ENCODE measurements at regions not wholly inside any gene's neighbourhood (a gene's known extent, or its start where the extent isn't known, plus 50 kb on each side); places are given as distances from the start of the nearest gene placed in this dataset.

DNA sequence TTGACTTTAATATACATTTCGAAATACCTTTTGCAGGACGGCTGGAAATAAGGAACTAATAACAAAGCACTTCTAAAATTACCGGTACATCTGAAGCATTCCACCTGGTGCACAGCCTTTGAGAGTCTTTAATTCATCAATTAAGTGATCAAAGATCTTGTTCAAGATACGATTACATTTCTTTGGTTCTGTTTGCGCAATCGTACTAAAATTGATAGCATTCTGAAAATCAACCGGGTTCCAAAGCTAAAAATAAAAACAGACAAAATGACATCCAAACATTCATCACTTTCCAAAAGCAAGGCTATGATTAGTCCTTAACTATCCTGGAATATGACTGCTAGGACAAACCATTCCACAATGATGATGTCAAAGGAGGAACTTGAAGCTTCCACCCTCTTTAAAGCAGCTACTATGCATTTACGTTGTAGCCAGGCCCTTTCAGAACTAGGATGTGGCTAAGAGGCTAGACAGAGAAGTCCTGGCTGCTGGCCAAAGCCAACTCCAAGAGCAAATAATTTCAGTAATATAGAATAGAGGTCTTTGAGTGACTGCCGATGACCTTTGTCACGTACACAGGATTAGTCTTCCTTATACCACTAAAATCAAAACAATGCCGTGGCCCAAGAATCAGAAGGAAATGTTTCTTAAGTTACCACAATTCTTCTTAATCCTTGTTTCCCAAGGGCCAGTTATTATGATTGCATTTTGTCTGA is 299.8 kb upstream of the PSMD7 start (continued):
- TF ChIP-seq ZNF546 (CRISPR knock-in tag; conservative IDR thresholded peaks at IDR 0.05) (no peak), SOX5 (CRISPR knock-in tag; IDR thresholded peaks at IDR 0.05; ENCODE audit: borderline replicate concordance) (0 out of 2 replicates have a peak, but pooled peaks have one; percentile 22), ZNF124 (CRISPR knock-in tag; IDR thresholded peaks at IDR 0.05) (no peak), RNF2 (conservative IDR thresholded peaks at IDR 0.05; ENCODE audit: low read depth) (no peak), NR2F1 (CRISPR knock-in tag; IDR thresholded peaks at IDR 0.05) (0 out of 4 replicates have a peak, but pooled peaks of 1 of the 2 experiments have one; percentile 52), HNF4A (CRISPR knock-in tag; IDR thresholded peaks at IDR 0.05) (peak; percentile 28; the same call in 1 of the 2 replicates), CEBPG (CRISPR knock-in tag; IDR thresholded peaks at IDR 0.05) (peak; percentile 20; the same call in 1 of the 2 replicates), ZBTB20 (CRISPR knock-in tag; IDR thresholded peaks at IDR 0.05; ENCODE audit: borderline replicate concordance, low read depth) (peak; percentile 63; the same call in 1 of the 2 replicates), NR2F6 (IDR thresholded peaks at IDR 0.05) (peak; percentile 53; the same call in 1 of the 2 replicates), NR2F6 (CRISPR knock-in tag; IDR thresholded peaks at IDR 0.05) (no peak; the same call in 1 of the 2 replicates), SNAPC2 (CRISPR knock-in tag; IDR thresholded peaks at IDR 0.05) (no peak), GATAD2A (CRISPR knock-in tag; IDR thresholded peaks at IDR 0.05) (peak; percentile 34; the same call in 1 of the 2 replicates), SOX6 (IDR thresholded peaks at IDR 0.05) (no peak), SOX6 (CRISPR knock-in tag; IDR thresholded peaks at IDR 0.05) (peak; percentile 66; the same call in 1 of the 2 replicates), IRX3 (CRISPR knock-in tag; IDR thresholded peaks at IDR 0.05; ENCODE audit: borderline replicate concordance, low read depth) (no peak), KDM2A (CRISPR knock-in tag; IDR thresholded peaks at IDR 0.05; ENCODE audit: borderline replicate concordance, low read depth) (no peak), EHMT2 (IDR thresholded peaks at IDR 0.05; ENCODE audit: borderline replicate concordance, low read depth, low read length) (0 out of 2 replicates have a peak, but pooled peaks have one; percentile 44), CEBPB (IDR thresholded peaks at IDR 0.05; ENCODE audit: borderline replicate concordance, low read depth, low read length) (peak; percentile 72)
- TF ChIP-seq, protein P1, sequence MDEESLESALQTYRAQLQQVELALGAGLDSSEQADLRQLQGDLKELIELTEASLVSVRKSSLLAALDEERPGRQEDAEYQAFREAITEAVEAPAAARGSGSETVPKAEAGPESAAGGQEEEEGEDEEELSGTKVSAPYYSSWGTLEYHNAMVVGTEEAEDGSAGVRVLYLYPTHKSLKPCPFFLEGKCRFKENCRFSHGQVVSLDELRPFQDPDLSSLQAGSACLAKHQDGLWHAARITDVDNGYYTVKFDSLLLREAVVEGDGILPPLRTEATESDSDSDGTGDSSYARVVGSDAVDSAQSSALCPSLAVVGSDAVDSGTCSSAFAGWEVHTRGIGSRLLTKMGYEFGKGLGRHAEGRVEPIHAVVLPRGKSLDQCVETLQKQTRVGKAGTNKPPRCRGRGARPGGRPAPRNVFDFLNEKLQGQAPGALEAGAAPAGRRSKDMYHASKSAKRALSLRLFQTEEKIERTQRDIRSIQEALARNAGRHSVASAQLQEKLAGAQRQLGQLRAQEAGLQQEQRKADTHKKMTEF (CRISPR knock-in tag; IDR thresholded peaks at IDR 0.05) = peak; percentile 25; the same call in 1 of the 2 replicates
- TF ChIP-seq, protein P2, sequence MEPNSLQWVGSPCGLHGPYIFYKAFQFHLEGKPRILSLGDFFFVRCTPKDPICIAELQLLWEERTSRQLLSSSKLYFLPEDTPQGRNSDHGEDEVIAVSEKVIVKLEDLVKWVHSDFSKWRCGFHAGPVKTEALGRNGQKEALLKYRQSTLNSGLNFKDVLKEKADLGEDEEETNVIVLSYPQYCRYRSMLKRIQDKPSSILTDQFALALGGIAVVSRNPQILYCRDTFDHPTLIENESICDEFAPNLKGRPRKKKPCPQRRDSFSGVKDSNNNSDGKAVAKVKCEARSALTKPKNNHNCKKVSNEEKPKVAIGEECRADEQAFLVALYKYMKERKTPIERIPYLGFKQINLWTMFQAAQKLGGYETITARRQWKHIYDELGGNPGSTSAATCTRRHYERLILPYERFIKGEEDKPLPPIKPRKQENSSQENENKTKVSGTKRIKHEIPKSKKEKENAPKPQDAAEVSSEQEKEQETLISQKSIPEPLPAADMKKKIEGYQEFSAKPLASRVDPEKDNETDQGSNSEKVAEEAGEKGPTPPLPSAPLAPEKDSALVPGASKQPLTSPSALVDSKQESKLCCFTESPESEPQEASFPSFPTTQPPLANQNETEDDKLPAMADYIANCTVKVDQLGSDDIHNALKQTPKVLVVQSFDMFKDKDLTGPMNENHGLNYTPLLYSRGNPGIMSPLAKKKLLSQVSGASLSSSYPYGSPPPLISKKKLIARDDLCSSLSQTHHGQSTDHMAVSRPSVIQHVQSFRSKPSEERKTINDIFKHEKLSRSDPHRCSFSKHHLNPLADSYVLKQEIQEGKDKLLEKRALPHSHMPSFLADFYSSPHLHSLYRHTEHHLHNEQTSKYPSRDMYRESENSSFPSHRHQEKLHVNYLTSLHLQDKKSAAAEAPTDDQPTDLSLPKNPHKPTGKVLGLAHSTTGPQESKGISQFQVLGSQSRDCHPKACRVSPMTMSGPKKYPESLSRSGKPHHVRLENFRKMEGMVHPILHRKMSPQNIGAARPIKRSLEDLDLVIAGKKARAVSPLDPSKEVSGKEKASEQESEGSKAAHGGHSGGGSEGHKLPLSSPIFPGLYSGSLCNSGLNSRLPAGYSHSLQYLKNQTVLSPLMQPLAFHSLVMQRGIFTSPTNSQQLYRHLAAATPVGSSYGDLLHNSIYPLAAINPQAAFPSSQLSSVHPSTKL (CRISPR knock-in tag; IDR thresholded peaks at IDR 0.05) = peak; percentile 79
- TF ChIP-seq, protein P3, sequence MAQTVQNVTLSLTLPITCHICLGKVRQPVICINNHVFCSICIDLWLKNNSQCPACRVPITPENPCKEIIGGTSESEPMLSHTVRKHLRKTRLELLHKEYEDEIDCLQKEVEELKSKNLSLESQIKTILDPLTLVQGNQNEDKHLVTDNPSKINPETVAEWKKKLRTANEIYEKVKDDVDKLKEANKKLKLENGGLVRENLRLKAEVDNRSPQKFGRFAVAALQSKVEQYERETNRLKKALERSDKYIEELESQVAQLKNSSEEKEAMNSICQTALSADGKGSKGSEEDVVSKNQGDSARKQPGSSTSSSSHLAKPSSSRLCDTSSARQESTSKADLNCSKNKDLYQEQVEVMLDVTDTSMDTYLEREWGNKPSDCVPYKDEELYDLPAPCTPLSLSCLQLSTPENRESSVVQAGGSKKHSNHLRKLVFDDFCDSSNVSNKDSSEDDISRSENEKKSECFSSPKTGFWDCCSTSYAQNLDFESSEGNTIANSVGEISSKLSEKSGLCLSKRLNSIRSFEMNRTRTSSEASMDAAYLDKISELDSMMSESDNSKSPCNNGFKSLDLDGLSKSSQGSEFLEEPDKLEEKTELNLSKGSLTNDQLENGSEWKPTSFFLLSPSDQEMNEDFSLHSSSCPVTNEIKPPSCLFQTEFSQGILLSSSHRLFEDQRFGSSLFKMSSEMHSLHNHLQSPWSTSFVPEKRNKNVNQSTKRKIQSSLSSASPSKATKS (CRISPR knock-in tag; IDR thresholded peaks at IDR 0.05) = 0 out of 2 replicates have a peak, but pooled peaks have one; percentile 22
- TF ChIP-seq, protein P4, sequence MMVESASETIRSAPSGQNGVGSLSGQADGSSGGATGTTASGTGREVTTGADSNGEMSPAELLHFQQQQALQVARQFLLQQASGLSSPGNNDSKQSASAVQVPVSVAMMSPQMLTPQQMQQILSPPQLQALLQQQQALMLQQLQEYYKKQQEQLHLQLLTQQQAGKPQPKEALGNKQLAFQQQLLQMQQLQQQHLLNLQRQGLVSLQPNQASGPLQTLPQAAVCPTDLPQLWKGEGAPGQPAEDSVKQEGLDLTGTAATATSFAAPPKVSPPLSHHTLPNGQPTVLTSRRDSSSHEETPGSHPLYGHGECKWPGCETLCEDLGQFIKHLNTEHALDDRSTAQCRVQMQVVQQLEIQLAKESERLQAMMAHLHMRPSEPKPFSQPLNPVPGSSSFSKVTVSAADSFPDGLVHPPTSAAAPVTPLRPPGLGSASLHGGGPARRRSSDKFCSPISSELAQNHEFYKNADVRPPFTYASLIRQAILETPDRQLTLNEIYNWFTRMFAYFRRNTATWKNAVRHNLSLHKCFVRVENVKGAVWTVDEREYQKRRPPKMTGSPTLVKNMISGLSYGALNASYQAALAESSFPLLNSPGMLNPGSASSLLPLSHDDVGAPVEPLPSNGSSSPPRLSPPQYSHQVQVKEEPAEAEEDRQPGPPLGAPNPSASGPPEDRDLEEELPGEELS (CRISPR knock-in tag; IDR thresholded peaks at IDR 0.05) = 0 out of 2 replicates have a peak, but pooled peaks have one; percentile 11

Data from HepG2 (cell line).